Globus pallidus (tissue), 1 donor: ENCODE measurements at regions not wholly inside any gene's neighbourhood (a gene's known extent, or its start where the extent isn't known, plus 50 kb on each side); places are given as distances from the start of the nearest gene placed in this dataset.
A peak's percentile ranks its signal among the peaks of the same experiment; 100 is the strongest.

Experiments
- DNase-seq: peaks from one replicate; pipeline ENCODE4 v3.0.0-alpha.2; 2015; ENCODE audit warnings: low spot score

GRCh38 chr7:118079369-118079768 is 104.6 kb upstream of the LSM8 start:
- no peak for DNase-seq

GRCh38 chr7:118080947-118081346 is 103.0 kb upstream of the LSM8 start:
- no peak for DNase-seq

GRCh38 chr7:118082506-118082905 is 101.5 kb upstream of the LSM8 start:
- DNase-seq = no peak

GRCh38 chr7:118085000-118085399 is 99.0 kb upstream of the LSM8 start:
- DNase-seq = no peak

GRCh38 chr7:118087126-118087525 is 96.8 kb upstream of the LSM8 start:
- no peak for DNase-seq

GRCh38 chr7:118094044-118094443 is 89.9 kb upstream of the LSM8 start:
- no peak for DNase-seq

GRCh38 chr7:118104812-118105441 is 79.0 kb upstream of the LSM8 start:
- DNase-seq = peak; percentile 39

GRCh38 chr7:118109607-118110006 is 74.4 kb upstream of the LSM8 start:
- DNase-seq = no peak

GRCh38 chr7:118110178-118110925 is 73.6 kb upstream of the LSM8 start:
- DNase-seq = no peak

GRCh38 chr7:118111347-118111746 is 72.6 kb upstream of the LSM8 start:
- no peak for DNase-seq

GRCh38 chr7:118114175-118114574 is 69.8 kb upstream of the LSM8 start:
- DNase-seq = no peak

- no peak for DNase-seq
Observed at GRCh38 chr7:118129041-118129795, 54.7 kb upstream of the LSM8 start.

GRCh38 chr7:118132764-118133163 is 51.2 kb upstream of the LSM8 start:
- no peak for DNase-seq
